SKM-1 treated with dmso at 0.1 percent for 144 hours (cell line): ENCODE measurements at regions not wholly inside any gene's neighbourhood (a gene's known extent, or its start where the extent isn't known, plus 50 kb on each side); places are given as distances from the start of the nearest gene placed in this dataset.

Source experiments
- DNase-seq: peaks from one replicate; lab custom pipeline; 2025; ENCODE audit not compliant: unreplicated experiment; lab: John Stamatoyannopoulos, UW

DNA sequence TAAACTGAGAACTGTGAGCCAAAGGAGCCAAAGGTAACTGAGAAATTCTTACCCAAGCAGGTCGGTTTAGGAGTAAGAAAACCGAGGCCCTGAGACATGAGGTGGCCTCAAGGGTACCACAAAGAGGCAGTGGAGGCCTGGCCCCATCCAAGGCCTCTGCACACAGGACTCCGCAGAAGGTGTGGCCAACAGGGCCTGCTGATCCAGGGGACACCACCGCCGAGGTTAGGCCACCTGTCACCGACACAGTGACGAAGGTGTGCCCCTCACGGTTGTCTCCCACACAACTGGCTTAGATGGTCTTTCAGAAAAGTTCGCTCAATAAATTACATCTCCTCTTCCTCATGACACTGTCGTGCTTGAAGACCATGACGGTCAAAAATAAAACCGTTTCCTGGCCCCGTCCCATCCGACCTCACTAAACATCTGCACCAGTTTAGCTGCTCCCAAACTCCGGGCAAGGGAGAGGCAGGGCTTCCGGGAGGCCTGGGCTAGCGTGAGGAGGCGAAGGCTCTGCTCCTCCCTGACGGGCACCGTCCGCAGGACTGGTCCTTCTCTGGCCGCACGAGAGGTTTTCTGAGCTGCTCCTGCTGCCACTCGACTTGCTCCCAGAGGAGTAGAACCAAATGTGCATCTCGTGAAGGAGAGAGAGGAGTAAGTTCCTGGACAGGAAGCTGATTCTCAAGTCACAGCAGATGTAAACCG, 442.0 kb downstream of the EIPR1 start:
- DNase-seq: no peak

DNA sequence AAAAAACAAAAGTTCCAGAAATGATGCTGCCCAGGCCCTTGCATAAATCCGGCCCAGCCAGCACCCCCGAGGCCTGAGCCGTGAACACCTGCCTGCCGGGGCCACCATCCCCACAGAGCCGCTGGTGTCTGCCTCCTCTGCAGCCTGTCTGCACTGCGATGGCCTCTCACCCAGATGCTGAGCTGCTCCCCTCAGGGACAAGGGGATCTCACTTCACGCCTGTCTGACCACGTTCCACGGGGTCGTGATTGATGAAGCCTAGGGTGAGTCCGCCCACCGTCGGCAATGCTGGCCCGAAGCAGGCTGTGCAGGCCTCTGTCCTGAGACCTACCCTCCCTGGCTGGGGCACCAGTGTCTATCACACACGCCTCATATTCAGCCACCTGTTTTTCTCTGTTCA, 444.2 kb downstream of the EIPR1 start:
- no peak for DNase-seq

DNA sequence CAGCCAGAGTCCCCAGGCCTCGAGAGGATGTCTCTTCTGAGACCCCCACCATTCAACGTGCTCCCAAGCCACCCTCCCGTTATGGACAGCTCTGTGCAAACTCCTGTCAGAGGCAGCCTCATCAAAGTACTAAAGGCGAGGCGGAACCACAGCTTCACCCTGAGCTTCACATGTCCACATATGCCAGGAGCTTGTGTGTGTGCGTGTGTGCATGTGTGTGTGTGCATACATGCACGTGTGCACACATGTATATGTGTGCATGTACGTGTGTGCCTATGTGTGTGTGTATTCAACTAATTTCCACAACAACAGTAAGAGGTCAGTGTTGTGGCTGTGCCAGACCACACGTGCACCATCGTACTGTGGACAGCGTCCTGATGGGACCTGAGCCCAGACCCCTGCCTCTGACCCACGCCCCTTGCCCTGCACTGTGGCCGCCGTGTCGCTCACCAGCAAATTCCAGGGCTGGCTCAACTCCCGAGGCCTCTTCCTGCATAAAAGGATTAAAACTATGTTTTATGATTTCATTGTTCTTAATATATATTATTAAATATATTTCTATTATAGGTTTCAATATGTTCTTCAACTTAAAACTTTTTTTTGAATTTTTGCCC, 444.8 kb downstream of the EIPR1 start:
- DNase-seq: no peak

DNA sequence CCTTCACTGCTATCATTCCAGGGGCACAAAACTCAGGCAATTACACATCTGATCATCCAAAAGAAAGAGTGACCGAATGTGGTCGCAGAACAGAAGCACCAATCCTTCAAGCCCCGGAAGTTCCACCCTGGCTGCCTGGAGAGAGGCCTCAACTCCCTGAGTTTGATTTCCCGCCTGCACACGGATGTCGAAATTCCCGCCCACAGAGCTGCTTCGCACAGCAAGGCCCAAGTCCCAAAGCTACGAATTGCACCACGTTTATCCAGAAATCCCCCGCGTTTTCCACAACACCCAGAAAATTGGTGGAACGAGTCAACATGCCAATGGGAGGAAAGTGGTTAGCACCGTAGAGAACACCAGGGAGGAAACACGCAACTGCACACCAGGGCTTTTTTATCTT, 445.4 kb downstream of the EIPR1 start:
- DNase-seq: no peak

DNA sequence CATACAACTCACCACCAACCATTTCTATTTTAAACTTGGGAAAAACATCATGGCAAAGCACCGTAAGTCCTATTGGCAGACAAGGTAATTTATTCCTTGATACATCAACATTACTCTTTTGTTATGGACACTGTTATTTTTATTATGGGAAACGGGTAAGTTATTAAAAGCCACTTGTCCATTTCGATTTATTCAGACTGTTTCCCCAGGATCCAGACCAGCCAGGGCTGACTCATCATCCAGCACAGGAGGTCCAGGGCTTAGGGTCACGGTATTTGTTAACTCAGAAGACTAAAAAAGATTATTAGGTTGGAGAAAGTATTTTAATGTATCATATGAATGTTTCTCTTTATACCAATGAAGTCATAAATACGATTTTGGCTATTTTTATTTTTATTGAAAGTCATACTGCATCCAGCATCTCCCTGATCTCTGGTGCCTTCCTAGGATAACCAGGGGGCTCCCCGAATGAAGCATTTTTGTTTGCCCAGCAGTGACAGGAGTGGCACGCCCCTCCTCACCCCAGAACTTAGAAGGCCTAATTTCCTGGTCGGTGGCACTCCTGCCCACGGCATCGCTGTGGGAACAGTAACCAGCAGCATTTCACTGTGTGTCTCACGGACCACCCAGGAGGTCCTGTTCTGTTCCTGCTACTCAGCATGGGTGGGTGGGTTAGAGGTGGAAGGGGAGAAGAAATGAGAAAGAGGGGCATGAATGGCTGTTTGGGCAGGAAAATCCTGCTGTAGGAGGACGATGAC, 446.1 kb downstream of the EIPR1 start:
- no peak for DNase-seq

DNA sequence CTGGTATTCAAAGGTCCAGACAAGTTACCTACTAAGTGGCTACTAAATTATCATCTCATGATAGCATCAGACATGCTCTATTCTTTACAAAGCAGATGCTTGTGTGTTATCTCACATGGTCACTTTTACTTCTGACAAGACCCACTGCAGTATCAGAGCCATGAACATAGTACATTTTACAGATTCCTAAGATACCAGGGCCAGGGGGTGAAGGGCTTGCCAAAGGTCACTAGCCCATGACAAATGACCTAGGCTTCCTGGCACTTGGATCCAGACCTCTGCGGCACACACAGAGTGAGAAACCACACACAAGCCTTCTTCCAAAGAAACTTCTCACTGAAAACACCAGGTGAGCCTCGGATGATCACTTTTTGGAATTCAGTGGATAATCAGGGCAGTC, 446.8 kb downstream of the EIPR1 start:
- no peak for DNase-seq

DNA sequence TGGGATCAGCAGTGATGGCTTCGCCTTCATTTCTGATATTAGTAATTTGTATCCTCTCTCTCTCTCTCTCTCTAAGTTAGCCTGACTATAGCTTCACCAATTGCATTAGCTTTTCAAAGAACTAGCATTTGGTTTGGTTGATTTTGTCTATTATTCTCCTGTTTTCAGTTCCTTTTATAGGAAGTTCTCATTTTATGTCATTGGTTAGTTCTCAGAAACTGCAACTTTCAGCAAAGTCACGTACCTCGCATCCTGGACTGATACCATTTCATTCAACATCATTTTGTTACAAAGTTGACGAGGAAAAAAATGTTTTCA, 450.8 kb downstream of the EIPR1 start:
- no peak for DNase-seq

DNA sequence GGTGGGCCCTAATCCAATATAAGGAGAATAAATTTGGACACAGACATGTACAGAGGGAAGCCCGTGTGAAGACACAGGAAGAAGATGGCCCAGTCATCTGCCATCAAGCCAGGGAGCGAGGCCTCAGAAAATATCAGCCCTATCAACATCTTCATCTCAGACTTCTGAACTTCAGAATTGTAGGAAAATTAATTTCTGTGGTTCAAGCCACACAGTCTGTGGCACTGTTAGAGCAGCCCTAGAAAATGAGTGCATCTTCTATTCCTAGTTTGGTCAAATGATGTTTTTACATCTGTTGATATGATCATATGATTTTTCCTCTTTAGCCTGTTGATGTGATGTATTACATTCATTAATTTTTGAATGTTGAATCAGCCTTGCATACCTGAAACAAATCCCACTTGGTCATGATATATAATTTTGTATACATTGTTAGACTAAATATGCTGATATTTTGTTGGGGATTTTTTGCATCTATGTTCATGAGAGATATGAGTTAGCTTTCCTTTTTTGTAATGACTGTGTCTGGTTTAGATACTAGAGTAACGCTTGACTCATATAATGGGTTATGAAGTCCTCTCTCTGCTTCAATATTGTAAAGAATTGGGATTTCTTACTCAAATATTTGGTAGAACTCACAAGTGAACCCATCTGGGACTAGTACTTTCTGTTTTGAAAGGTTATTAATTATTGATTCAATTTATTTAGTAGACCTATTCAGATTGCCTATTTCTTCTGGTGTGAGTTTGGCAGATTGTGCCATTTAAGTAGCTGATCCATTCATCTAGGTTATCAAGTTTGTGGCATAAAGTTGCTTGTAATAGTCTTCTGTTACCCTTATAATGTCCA, 451.4 kb downstream of the EIPR1 start:
- no peak for DNase-seq

DNA sequence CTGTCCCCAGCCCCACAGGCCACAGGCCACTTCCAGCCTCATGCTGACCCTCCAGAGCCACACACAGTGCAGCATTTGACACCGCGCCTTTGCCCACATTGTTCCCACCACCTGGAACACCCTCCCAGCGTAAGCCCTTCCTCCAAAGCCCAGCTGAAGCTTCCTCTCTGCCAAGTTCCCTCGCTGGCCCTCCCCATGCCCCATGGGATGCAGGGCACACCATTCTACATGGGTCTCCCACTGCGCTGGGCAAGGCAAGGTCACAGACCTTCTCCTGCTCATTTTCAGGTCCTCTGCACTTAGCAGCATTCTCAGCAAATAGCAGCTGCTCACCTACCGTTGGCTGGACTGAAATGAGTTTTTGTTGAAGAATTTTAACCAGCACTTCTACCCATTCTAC, 455.5 kb downstream of the EIPR1 start:
- DNase-seq: no peak

DNA sequence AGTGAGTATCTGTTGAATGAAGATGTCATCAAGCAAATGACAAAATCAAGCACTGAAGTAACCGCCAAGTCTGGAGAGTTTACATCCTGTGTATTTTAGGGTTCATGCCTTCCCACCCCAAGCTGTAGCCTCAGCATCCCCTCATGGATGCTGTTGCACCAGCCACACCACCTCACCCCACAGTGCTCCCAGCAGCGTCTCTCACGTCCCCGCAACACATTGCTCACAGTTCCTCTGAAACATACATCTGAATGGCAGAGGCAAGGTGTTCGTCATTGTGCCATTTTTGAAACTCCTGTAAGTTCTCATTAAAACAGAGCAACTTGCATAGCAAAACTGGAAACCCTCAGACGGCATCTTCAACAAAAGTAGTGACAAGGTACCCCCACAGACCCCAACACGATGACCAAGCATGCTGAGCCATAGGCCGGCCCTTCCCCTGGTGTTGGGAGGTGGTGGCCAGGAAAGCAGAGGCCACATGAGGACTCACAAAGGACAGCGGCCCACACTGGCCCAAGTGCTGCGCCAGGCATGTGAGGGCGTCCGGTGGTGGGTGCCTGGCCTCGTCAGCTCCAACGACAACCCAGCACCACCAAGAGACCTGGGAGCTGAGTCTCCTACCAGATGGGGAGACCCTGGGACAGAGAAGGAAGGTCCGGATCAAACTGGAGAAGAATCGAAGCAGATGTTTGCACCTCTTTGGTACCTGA, 456.5 kb downstream of the EIPR1 start:
- DNase-seq: no peak

DNA sequence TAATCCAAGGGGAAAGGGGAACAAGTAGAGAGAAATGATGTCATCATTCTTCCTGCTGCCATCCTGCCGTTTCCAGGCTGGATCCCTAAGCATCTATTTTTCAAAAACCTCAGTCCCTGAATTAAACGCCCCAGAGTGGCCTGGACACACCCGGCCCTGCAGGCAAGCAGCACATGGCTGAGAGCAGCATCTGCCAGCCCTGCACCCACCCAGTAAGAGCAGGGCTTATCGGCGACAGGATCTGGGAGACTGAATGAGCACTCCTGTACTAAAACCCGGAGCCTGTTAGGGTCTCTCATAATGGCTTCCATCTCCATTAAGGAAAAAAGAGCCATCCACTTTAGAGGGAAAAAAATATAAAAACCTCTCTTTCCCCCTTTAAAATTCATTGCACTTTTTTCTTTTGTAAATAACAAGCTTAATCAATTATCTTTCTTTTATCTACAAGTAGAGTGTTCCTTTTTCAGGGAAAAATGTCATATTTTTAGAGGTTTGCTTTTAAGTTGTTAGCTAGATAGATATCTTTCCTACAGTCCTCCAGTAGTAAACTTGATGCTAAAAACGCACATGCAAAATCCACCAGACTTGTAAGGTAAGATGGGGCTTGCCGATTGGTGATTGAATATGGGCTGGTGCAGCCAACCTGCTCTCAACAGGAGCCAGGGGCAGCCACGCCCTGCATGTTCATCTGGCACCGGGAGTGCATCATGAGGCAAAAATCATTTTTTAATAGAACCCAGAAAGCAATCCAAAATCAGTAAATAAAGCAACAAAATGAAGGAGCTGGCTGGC, 457.8 kb downstream of the EIPR1 start:
- DNase-seq: no peak

DNA sequence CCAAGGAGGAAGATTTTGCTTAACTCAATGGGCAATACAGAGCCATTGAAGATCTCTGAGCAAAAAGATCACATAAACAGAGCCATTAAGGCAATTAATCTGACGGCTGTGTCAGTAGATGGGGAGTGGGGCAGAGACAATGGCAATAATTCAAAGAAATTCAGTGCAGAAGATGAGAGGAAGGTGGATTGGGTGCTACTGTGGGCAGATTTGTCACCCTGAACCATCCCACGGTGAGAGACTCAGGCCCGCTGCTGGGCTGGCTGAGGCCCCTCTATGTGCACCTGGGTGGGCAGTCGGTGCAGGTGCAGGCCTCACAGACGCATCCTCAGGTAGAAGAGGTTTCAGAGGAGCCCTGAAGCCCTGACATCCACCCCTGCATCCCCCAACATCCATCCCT, 458.6 kb downstream of the EIPR1 start:
- no peak for DNase-seq

DNA sequence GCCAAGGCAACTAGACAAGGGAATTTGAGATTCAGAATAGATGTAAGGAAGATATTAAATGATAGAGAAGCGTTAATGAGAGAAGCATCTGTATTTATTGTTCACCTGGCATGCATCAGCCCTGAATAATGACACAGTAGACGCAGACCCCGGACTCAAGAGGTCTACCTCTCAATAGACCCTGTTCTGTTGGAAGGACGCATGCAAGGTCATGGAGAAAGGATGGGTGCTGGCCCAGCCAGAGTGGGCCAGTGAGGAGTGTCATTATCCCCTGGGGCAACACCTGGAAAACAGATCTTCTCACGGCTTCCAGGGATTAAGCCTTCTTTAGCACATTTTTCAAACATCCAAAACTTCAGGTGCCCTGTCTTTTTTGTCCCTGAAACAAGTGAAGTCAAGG, 461.0 kb downstream of the EIPR1 start:
- DNase-seq: no peak

DNA sequence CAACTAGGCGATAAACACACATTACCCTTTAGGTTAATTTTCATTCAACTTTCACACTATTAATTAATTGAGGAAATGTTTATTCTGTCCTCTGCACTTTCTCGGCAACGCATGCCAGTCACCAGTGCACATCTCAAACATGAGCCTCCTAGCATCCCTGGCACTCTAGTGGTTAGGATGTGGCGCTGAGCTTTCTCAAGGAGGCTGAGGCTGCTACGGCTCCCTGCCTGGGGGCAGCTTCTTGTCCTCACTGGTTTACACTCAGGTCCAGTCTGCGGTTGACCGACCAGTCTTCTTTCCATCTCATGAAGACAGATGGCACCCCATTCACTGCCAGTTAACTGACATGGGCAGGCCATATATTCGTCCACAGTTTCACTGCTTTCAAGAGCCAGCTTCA, 463.4 kb downstream of the EIPR1 start:
- DNase-seq: no peak

DNA sequence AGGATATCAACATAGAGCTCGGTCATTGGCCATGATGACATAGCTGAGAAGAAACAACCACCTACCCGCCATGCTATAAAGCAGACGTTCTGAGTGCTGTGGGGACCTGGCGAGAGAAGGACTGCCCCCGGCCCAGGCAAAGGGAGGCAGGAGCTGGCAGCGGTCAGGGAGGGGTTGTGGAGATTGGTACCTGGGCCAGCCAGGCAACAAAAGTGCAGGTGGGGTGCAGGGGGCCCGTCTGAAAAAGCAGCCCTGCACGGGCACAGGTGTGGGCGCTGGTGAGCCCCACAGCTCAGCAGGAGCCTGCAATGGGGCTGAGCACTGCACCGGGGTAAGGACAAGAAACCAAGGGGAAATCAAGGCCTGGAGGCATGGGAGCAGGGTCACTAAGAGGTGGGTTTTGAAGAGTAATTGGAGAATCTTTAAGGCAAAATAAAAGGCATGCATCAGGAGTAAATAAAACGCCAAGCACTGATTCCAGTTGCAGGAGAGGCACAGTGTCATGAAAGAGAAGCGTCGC, 464.0 kb downstream of the EIPR1 start:
- DNase-seq: no peak

DNA sequence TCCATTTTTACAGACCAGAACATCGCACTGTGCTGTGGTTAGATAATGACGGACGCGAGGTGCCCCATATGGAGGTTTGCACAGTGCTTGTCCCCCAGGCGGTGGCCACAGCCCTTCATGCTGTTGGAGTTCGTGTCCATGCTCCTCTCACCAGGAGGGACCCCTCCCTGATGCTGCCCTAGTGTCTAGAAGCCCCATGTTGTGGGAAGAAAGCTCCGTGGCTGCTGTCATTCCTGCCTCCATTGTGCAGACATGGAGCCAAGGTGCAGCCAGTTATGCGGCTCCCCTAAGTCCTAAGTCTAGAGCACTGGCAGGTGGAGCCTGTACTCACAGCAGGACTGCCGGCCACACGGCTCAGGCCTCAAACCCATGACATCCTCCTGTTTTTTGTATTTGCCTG, 464.9 kb downstream of the EIPR1 start:
- DNase-seq: no peak

DNA sequence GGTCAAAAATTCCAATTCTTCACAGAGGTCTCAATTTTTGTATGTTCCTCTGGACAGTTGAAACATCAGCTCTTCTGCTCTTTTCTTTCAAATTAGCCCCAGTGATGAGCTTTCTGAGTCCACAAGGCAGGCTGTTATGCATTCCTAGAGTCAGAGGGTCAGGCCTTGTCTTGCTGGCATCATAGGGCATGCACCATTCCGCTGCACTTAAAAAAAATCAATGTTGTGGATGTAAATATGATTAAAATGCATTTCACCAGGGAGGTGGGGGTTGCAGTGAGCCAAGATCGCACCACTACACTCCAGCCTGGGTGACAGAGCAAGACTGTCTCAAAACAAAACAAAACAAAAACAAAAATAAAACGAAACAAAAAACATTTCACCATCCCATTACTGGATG, 465.3 kb downstream of the EIPR1 start:
- DNase-seq: no peak

DNA sequence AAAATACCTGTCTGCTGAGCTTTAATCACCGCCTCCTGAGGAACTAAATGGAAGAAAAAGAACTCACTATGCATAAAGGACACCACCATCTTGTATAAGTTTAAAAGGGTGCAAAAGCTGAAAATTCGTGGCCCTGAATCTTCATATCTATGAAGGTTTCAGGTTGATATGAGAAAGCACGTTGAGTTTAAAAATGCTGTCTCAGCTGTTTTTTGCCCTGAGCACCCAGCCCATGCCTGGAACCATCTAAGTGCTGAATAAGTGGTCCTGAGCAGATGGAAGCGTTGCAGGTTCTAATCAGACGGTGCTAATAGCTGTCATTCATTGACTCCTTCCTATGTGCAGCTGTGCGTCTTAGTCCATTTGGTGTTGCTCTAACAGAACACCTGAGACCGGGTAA, 467.4 kb downstream of the EIPR1 start:
- DNase-seq: no peak

DNA sequence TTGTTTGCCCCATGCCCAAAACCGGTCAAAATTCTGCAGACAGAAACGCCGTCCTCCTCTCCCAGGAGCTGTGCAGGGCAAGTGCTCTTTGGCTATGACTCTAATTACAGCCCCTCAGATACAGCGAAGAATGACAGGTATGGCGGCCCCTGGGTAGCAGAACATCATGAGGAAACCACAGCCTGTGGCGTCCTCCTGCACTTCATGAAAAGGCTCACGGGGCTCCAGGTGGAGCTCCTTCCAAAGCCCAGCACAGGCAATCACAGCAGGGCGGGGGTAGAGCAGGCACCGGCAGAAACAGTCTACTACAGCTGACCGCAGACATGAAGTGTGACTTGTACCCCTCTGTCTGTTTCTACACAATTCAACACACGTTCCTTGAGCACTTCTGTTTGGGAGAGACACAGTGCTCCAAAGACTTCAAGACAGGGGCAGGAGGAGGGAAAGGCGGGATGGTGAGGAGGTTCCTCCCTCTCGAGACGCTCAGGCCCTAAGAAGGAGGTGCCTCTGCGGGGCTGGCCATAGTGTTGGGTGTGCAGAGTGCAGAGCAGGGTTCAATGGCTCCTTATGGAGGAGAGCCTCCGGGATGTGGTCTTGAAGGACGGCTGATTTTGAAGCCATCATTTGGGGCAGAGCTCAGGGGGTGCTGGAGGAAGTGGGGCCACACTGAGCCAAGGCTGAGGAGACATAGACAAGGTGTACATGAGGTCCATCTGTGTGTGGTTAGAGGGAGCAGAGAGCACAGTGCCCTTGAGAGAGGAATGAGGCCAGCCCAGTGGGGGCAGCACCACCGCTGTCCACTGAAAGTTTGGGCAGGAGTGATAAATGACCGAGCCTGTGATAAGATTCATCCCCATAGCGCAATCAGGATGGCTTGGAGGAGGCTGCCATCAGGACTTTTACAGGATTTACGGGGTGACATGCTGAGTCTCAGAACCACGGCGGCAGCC, 468.3 kb downstream of the EIPR1 start:
- DNase-seq: no peak
